NCI-H2029 treated with DMSO at 0.1 percent for 48 hours (cell line): ENCODE measurements at regions not wholly inside any gene's neighbourhood (a gene's known extent, or its start where the extent isn't known, plus 50 kb on each side); places are given as distances from the start of the nearest gene placed in this dataset.

ENCODE experiments used
- DNase-seq: peaks from one replicate; lab custom pipeline; 2025; lab: John Stamatoyannopoulos, UW

- DNase-seq, result no peak
Observed at GRCh38 chr15:38672814-38673670, 108.4 kb upstream of the RASGRP1 start.

- no peak for DNase-seq
Observed at GRCh38 chr15:38674448-38674847, 109.8 kb upstream of the RASGRP1 start.

- no peak for DNase-seq
Observed at GRCh38 chr15:38678281-38678680, 113.7 kb upstream of the RASGRP1 start.

GRCh38 chr15:38680775-38681174 is 116.2 kb upstream of the RASGRP1 start:
- no peak for DNase-seq

GRCh38 chr15:38682363-38682762 is 117.7 kb upstream of the RASGRP1 start:
- no peak for DNase-seq

- DNase-seq, result no peak
Observed at GRCh38 chr15:38682861-38683260, 118.2 kb upstream of the RASGRP1 start.

GRCh38 chr15:38683382-38684242 is 119.0 kb upstream of the RASGRP1 start:
- DNase-seq, result no peak

- no peak for DNase-seq
Observed at GRCh38 chr15:38684440-38685010, 119.9 kb upstream of the RASGRP1 start.

GRCh38 chr15:38685686-38686339 is 121.2 kb upstream of the RASGRP1 start:
- no peak for DNase-seq

- no peak for DNase-seq
Observed at GRCh38 chr15:38687340-38687739, 122.7 kb upstream of the RASGRP1 start.

- DNase-seq, result no peak
Observed at GRCh38 chr15:38687775-38688495, 123.3 kb upstream of the RASGRP1 start.

- no peak for DNase-seq
Observed at GRCh38 chr15:38688761-38689160, 124.1 kb upstream of the RASGRP1 start.

- DNase-seq, result no peak
Observed at GRCh38 chr15:38689522-38689921, 124.9 kb upstream of the RASGRP1 start.

GRCh38 chr15:38690216-38690615 is 125.6 kb upstream of the RASGRP1 start:
- no peak for DNase-seq

- peak; percentile 2 for DNase-seq
Observed at GRCh38 chr15:38690719-38691332, 126.2 kb upstream of the RASGRP1 start.

GRCh38 chr15:38691377-38691776 is 126.8 kb upstream of the RASGRP1 start:
- no peak for DNase-seq

- no peak for DNase-seq
Observed at GRCh38 chr15:38691965-38692788, 127.6 kb upstream of the RASGRP1 start.

GRCh38 chr15:38692789-38693062 is 128.1 kb upstream of the RASGRP1 start:
- DNase-seq, result no peak

GRCh38 chr15:38695249-38696108 is 130.9 kb upstream of the RASGRP1 start:
- DNase-seq, result no peak
